DND-41 (cell line): ENCODE measurements at regions not wholly inside any gene's neighbourhood (a gene's known extent, or its start where the extent isn't known, plus 50 kb on each side); places are given as distances from the start of the nearest gene placed in this dataset.

Experiments used
- EZH2 ChIP-seq: IDR thresholded peaks from 3 replicates; pipeline ENCODE4 v1.6.1; 2012; ENCODE audit warnings: borderline replicate concordance, low read depth, mild to moderate bottlenecking, moderate library complexity, low read length, inconsistent platforms; ENCODE audit not compliant: severe bottlenecking
- TF ChIP-seq, protein P1 (sequence below): IDR thresholded peaks from 2 replicates; pipeline ENCODE4 v1.5.1; 2012; ENCODE audit warnings: borderline replicate concordance, low read length, moderate library complexity, mild to moderate bottlenecking; ENCODE audit not compliant: poor library complexity, severe bottlenecking; ENCODE audit errors: extremely low read depth

DNA sequence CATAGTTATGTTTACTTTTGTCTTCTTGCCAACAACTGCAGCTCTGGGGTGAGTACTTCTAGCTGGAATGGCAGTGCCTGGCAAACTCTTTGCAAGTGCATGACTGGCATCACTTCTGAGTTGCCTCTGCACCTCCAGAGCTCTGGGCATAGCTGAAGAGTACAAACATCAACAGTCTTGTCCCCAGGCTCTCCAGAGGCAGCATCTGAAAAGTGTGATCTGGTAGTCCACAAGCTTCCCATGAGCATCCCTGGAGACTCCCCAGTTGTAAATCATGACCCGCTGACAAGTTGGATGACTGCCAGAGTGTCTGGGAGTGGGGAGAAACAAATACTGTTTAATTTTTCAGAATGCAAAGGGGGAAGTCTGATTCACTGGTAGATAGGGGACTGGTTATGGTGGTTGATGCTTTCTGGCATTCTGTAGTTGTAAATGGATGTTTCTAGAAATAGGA lies 138.9 kb upstream of the CDK13 start:
- TF ChIP-seq EZH2, result no peak
- TF ChIP-seq, protein P1, sequence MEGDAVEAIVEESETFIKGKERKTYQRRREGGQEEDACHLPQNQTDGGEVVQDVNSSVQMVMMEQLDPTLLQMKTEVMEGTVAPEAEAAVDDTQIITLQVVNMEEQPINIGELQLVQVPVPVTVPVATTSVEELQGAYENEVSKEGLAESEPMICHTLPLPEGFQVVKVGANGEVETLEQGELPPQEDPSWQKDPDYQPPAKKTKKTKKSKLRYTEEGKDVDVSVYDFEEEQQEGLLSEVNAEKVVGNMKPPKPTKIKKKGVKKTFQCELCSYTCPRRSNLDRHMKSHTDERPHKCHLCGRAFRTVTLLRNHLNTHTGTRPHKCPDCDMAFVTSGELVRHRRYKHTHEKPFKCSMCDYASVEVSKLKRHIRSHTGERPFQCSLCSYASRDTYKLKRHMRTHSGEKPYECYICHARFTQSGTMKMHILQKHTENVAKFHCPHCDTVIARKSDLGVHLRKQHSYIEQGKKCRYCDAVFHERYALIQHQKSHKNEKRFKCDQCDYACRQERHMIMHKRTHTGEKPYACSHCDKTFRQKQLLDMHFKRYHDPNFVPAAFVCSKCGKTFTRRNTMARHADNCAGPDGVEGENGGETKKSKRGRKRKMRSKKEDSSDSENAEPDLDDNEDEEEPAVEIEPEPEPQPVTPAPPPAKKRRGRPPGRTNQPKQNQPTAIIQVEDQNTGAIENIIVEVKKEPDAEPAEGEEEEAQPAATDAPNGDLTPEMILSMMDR, result no peak
